ENCODE measurements at regions not wholly inside any gene's neighbourhood (a gene's known extent, or its start where the extent isn't known, plus 50 kb on each side); places are given as distances from the start of the nearest gene placed in this dataset.

DNA sequence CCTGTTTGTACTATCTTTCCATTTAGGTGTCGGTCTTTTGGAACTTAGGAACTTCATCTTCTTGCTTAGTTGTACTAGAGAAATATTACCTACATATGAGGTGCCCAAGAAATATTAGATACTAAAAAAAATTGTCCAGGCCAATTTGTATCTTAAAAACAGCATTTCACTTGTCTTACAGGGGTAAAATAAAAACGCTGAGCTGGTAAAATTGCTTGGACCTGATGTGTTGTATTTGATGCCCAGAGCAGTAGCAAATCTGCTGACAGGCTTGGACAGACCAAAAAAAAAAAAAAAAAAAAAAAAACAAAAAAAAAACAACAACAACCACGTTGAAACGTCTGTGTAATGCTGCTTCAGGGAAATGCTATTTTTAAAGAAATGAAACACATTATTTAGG lies 150.4 kb upstream of the ARX start:
- Histone ChIP-seq H3K36me3 (ENCODE audit: control insufficient read depth, insufficient read depth, low read length) (no peaks in the 10 kb centered on the region), H3K27me3 (replicated peaks; ENCODE audit: control insufficient read depth, insufficient read depth, low read length) (no peaks in the 10 kb centered on the region), H3K4me1 (no peaks in the 10 kb centered on the region), H3K4me3 (ENCODE audit: low read depth, low read length) (no peak overlapping the region), H3K9me3 (no peaks in the 10 kb centered on the region)
- DNase-seq: no peak
- Mint-ChIP-seq H3K4me1 (ENCODE audit: low read depth, unreplicated experiment) (no peaks in the 10 kb centered on the region), H3K36me3 (ENCODE audit: insufficient read depth, unreplicated experiment) (no peaks in the 10 kb centered on the region), H3K27me3 (ENCODE audit: insufficient read depth, unreplicated experiment) (peaks cover 8% of the 10 kb centered on the region), H3K9me3 (ENCODE audit: unreplicated experiment) (no peaks in the 10 kb centered on the region), H3K27ac (ENCODE audit: unreplicated experiment) (no peak overlapping the region), H3K4me3 (ENCODE audit: unreplicated experiment) (no peak overlapping the region)
- TF ChIP-seq CTCF (IDR thresholded peaks at IDR 0.05; ENCODE audit: insufficient read depth in 1 of 2, low read depth in 1 of 2, low read length in 1 of 2, severe bottlenecking in 1 of 2, unreplicated experiment in 1 of 2): no peak
- no TSS peak for BruUV-seq (replicated peaks)
- intact Hi-C loops (cut with micrococcal nuclease; ENCODE audit: unreplicated experiment): no loop called here
- ChIA-PET POLR2A (no interaction called here), CTCF (no interaction called here)

DNA sequence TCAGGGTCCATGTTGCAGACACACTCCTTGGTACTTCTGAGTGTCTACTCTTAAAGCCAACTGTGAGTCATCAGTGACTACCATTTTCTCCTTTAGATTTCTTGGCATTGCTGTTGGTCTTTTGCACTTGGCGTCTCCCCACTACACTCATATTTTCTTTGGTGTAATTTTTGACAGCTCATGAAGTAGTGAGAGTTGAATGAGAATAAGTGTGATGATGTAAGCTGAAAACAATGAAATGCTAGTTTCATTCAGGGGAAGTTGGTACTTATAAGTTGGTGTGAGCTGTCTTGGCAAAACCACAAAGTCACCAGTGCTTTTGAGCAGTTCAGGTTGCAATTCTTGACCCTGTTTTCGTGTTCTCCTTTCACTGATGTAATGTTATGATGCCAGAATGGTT lies 142.9 kb upstream of the ARX start:
- H3K27me3 Mint-ChIP-seq (ENCODE audit: insufficient read depth, unreplicated experiment): peaks cover 11% of the 10 kb centered on the region
- CTCF ChIA-PET: no interaction called here
- Histone ChIP-seq H3K36me3 (ENCODE audit: control insufficient read depth, insufficient read depth, low read length) (no peaks in the 10 kb centered on the region), H3K9me3 (no peaks in the 10 kb centered on the region), H3K27me3 (replicated peaks; ENCODE audit: control insufficient read depth, insufficient read depth, low read length) (no peaks in the 10 kb centered on the region), H3K4me3 (ENCODE audit: low read depth, low read length) (no peak overlapping the region), H3K4me1 (no peaks in the 10 kb centered on the region)
- no peak overlapping the region for H3K4me3 Mint-ChIP-seq (ENCODE audit: unreplicated experiment)
- H3K4me1 Mint-ChIP-seq (ENCODE audit: low read depth, unreplicated experiment): no peaks in the 10 kb centered on the region
- BruUV-seq (replicated peaks): no TSS peak
- no peaks in the 10 kb centered on the region for H3K9me3 Mint-ChIP-seq (ENCODE audit: unreplicated experiment)
- no peak for DNase-seq
- intact Hi-C loops (cut with micrococcal nuclease; ENCODE audit: unreplicated experiment): no loop called here
- H3K27ac Mint-ChIP-seq (ENCODE audit: unreplicated experiment): no peak overlapping the region
- H3K36me3 Mint-ChIP-seq (ENCODE audit: insufficient read depth, unreplicated experiment): no peaks in the 10 kb centered on the region
- TF ChIP-seq CTCF (IDR thresholded peaks at IDR 0.05; ENCODE audit: insufficient read depth in 1 of 2, low read depth in 1 of 2, low read length in 1 of 2, severe bottlenecking in 1 of 2, unreplicated experiment in 1 of 2): no peak
- POLR2A ChIA-PET: no interaction called here

DNA sequence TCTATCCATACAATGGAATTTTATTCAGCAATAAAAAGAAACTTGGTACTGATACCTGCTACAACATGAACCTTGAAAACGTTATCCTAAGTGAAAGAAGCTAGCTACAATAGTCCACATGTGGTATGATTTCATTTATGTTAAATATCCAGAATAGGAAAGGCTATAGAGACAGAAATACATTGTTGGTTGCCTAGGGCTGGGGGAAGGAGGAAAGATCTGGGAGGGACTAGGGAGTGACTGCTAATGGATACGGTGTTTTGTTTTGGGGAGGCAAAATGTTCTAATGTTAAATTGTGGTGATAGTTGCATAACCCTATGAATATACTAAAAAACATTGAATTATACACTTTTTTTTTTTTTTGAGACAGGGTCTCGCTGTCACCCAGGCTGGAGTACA lies 141.1 kb upstream of the ARX start:
- DNase-seq: no peak
- no peak for TF ChIP-seq CTCF (IDR thresholded peaks at IDR 0.05; ENCODE audit: insufficient read depth in 1 of 2, low read depth in 1 of 2, low read length in 1 of 2, severe bottlenecking in 1 of 2, unreplicated experiment in 1 of 2)
- H3K9me3 Mint-ChIP-seq (ENCODE audit: unreplicated experiment): no peaks in the 10 kb centered on the region
- ChIA-PET POLR2A (no interaction called here), CTCF (no interaction called here)
- intact Hi-C loops (cut with micrococcal nuclease; ENCODE audit: unreplicated experiment): no loop called here
- Histone ChIP-seq H3K27me3 (replicated peaks; ENCODE audit: control insufficient read depth, insufficient read depth, low read length) (no peaks in the 10 kb centered on the region), H3K4me3 (ENCODE audit: low read depth, low read length) (no peak overlapping the region), H3K9me3 (no peaks in the 10 kb centered on the region), H3K36me3 (ENCODE audit: control insufficient read depth, insufficient read depth, low read length) (no peaks in the 10 kb centered on the region), H3K4me1 (no peaks in the 10 kb centered on the region)
- no peaks in the 10 kb centered on the region for H3K4me1 Mint-ChIP-seq (ENCODE audit: low read depth, unreplicated experiment)
- no peak overlapping the region for H3K27ac Mint-ChIP-seq (ENCODE audit: unreplicated experiment)
- peaks cover 2% of the 10 kb centered on the region for H3K27me3 Mint-ChIP-seq (ENCODE audit: insufficient read depth, unreplicated experiment)
- no TSS peak for BruUV-seq (replicated peaks)
- no peaks in the 10 kb centered on the region for H3K36me3 Mint-ChIP-seq (ENCODE audit: insufficient read depth, unreplicated experiment)
- no peak overlapping the region for H3K4me3 Mint-ChIP-seq (ENCODE audit: unreplicated experiment)
